K562 (cell line): ENCODE measurements at regions not wholly inside any gene's neighbourhood (a gene's known extent, or its start where the extent isn't known, plus 50 kb on each side); places are given as distances from the start of the nearest gene placed in this dataset.

Source experiments
- ATAC-seq: fragments of 200-7000 bp; cut with Tn5 transposase; 3 replicates; pipeline ENCODE4 v1.9.1; 2020; ENCODE audit warnings: moderate library complexity
- BruUV-seq: library from RNA; stranded (reverse); fragments of 400-500 nt; replicated peaks from 2 replicates; lab custom pipeline; 2021; lab: Mats Ljungman, UMichigan
- CTCF ChIA-PET: fragments of 300-600 bp; formaldehyde crosslinking; extraction: SDS; loops from one replicate; lab custom pipeline; 2021; ENCODE audit warnings: low intra/inter-chr PET ratio; lab: Yijun Ruan, JAX
- POLR2A ChIA-PET: fragments of 300-600, 350-650 bp; sonication (Branson Sonifier 250); formaldehyde crosslinking; extraction: SDS; loops from one replicate; lab custom pipeline; 2021; ENCODE audit warnings: antibody characterized with exemption, inconsistent platforms; lab: Yijun Ruan, JAX
- DNase-seq, 4 experiments: peaks; one replicate each; pipeline versions ENCODE4 v3.0.0 to v3.0.0-alpha.2; 2011 to 2018; ENCODE audit warnings: low spot score in 3 of 4, mixed read lengths in 3 of 4; ENCODE audit errors: extremely low read depth in 1 of 4
- FAIRE-seq: peaks from 2 replicates; lab custom pipeline; 2011; peaks lifted over from hg19 to GRCh38; lab: Jason Lieb, UNC
- H2AFZ ChIP-seq: 2 replicates; pipeline ENCODE4 v1.6.0; 2011; ENCODE audit warnings: low read depth, low read length, control low read depth, inconsistent platforms
- H3K27ac ChIP-seq: fragments of 200-600 bp; 3 replicates; pipeline ENCODE4 v1.8.0; 2011; ENCODE audit warnings: low read depth, mild to moderate bottlenecking, control low read depth, inconsistent platforms, low read length, moderate library complexity, mixed read lengths; ENCODE audit errors: extremely low read depth
- H3K27me3 ChIP-seq, 2 experiments: fragments of 300-600 bp in 1 of 2; 2 replicates in 1 of 2; 3 replicates in 1 of 2; pipeline versions ENCODE4 v1.6.0 to v1.8.0; 2011; ENCODE audit warnings: inconsistent platforms in 2 of 2, low read length in 2 of 2, mild to moderate bottlenecking in 1 of 2, mixed read lengths in 1 of 2, moderate library complexity in 1 of 2; ENCODE audit not compliant: control insufficient read depth in 2 of 2, insufficient read depth in 2 of 2
- H3K36me3 ChIP-seq: fragments of 300-600 bp; 3 replicates; pipeline ENCODE4 v1.8.0; 2011; ENCODE audit warnings: mild to moderate bottlenecking, low read length, inconsistent platforms; ENCODE audit not compliant: control insufficient read depth, insufficient read depth
- H3K4me1 ChIP-seq, 2 experiments: fragments of 200-600 bp in 1 of 2; replicated peaks in 1 of 2; 2 replicates in 1 of 2; 3 replicates in 1 of 2; pipeline versions ENCODE4 v1.5.1 to v1.8.0; 2011; ENCODE audit warnings: inconsistent platforms in 2 of 2, low read length in 2 of 2, mild to moderate bottlenecking in 1 of 2, mixed read lengths in 1 of 2, moderate library complexity in 1 of 2; ENCODE audit not compliant: control insufficient read depth in 2 of 2, insufficient read depth in 2 of 2
- H3K4me2 ChIP-seq: 2 replicates; pipeline ENCODE4 v1.6.1; 2011; ENCODE audit warnings: low read length, control low read depth, inconsistent platforms, mixed read lengths; ENCODE audit not compliant: insufficient read depth
- H3K4me3 ChIP-seq: fragments of 200-600 bp; sonication (generic), shearing (Covaris generic); 2 replicates; pipeline ENCODE4 v1.5.1; 2016; ENCODE audit warnings: control low read depth, inconsistent platforms
- H3K79me2 ChIP-seq: fragments of 200-600 bp; 3 replicates; pipeline ENCODE4 v1.8.0; 2011; ENCODE audit warnings: low read length, inconsistent platforms; ENCODE audit not compliant: control insufficient read depth, insufficient read depth
- H3K9ac ChIP-seq, 2 experiments: 2 replicates each; pipeline versions ENCODE4 v1.6.0 to v1.6.1; 2011; ENCODE audit warnings: low read depth in 2 of 2, low read length in 2 of 2, control low read depth in 1 of 2, inconsistent platforms in 1 of 2, mild to moderate bottlenecking in 1 of 2, mixed read lengths in 1 of 2; ENCODE audit not compliant: insufficient read depth in 1 of 2
- H3K9me1 ChIP-seq: one replicate; pipeline ENCODE4 v1.6.0; 2011; ENCODE audit warnings: inconsistent platforms, mild to moderate bottlenecking, low read length, moderate library complexity; ENCODE audit not compliant: control insufficient read depth, insufficient read depth
- H3K9me3 ChIP-seq: replicated peaks from 2 replicates; pipeline ENCODE4 v1.5.1; 2011; ENCODE audit warnings: low read depth, low read length, inconsistent platforms; ENCODE audit not compliant: control insufficient read depth, insufficient read depth
- H4K20me1 ChIP-seq: replicated peaks from 2 replicates; pipeline ENCODE4 v1.6.1; 2011; ENCODE audit warnings: low read length, inconsistent platforms, mixed read lengths; ENCODE audit not compliant: control insufficient read depth, insufficient read depth
- BCOR ChIP-seq: fragments of 450-650 bp; IDR thresholded peaks from 2 replicates; pipeline ENCODE4 v1.6.1; 2016
- CBX1 ChIP-seq: sonication (generic); IDR thresholded peaks from 2 replicates; pipeline ENCODE4 v1.6.1; 2016; ENCODE audit warnings: antibody characterized with exemption, low read depth, mild to moderate bottlenecking
- CBX3 ChIP-seq, 2 experiments: IDR thresholded peaks; 1 replicate in 1 of 2; 2 replicates in 1 of 2; pipeline ENCODE4 v1.6.1; 2012; ENCODE audit warnings: inconsistent platforms in 2 of 2, low read length in 2 of 2, borderline replicate concordance in 1 of 2, control low read depth in 1 of 2
- ETV1 ChIP-seq: fragments of 450-650 bp; conservative IDR thresholded peaks from 2 replicates; pipeline ENCODE4 v1.6.1; 2016; ENCODE audit warnings: missing genetic modification characterization, control low read depth, low read depth, missing compliant biosample characterization
- HDAC2 ChIP-seq: fragments of 450-650 bp; IDR thresholded peaks from 2 replicates; pipeline ENCODE4 v1.6.1; 2016; ENCODE audit warnings: mild to moderate bottlenecking
- MEF2A ChIP-seq: IDR thresholded peaks from 2 replicates; pipeline ENCODE4 v1.6.1; 2011; ENCODE audit warnings: low read depth, mild to moderate bottlenecking, low read length, moderate library complexity; ENCODE audit not compliant: control insufficient read depth
- MTA2 ChIP-seq: fragments of 450-650 bp; IDR thresholded peaks from 2 replicates; pipeline ENCODE4 v1.6.1; 2016; ENCODE audit warnings: low read depth
- NCOA6 ChIP-seq: fragments of 450-650 bp; IDR thresholded peaks from 2 replicates; pipeline ENCODE4 v1.6.1; 2017; ENCODE audit warnings: mild to moderate bottlenecking
- NFIC ChIP-seq: fragments of 450-650 bp; IDR thresholded peaks from 2 replicates; pipeline ENCODE4 v1.6.1; 2017; ENCODE audit warnings: mild to moderate bottlenecking, inconsistent platforms
- PBX2 ChIP-seq, 2 experiments: IDR thresholded peaks in 1 of 2; conservative IDR thresholded peaks in 1 of 2; 2 replicates each; pipeline ENCODE4 v1.6.1; 2016; ENCODE audit warnings: low read depth in 2 of 2, mild to moderate bottlenecking in 1 of 2, missing compliant biosample characterization in 1 of 2, missing genetic modification characterization in 1 of 2, moderate library complexity in 1 of 2
- RBM25 ChIP-seq: fragments of 200-400 bp; formaldehyde crosslinking; IDR thresholded peaks from 2 replicates; pipeline ENCODE4 v1.6.1; 2018; ENCODE audit warnings: low read length, low read depth, moderate library complexity; ENCODE audit not compliant: severe bottlenecking
- SMARCA5 ChIP-seq: fragments of 450-650 bp; IDR thresholded peaks from 2 replicates; pipeline ENCODE4 v1.6.1; 2016
- SNAPC5 ChIP-seq: fragments of 250-450 bp; sonication (Bioruptor Pico); IDR thresholded peaks from 2 replicates; pipeline ENCODE4 v1.8.0; 2021; ENCODE audit warnings: moderate library complexity, mild to moderate bottlenecking, inconsistent platforms
- TARDBP ChIP-seq: fragments of 450-650 bp; IDR thresholded peaks from 2 replicates; pipeline ENCODE4 v1.6.1; 2016
- VEZF1 ChIP-seq: fragments of 200-800 bp; sonication (Bioruptor generic); IDR thresholded peaks from 2 replicates; pipeline ENCODE4 v1.6.1; 2017; ENCODE audit warnings: missing genetic modification characterization, missing compliant biosample characterization
- ZFP36 ChIP-seq: fragments of 150-350 bp; IDR thresholded peaks from 2 replicates; pipeline ENCODE4 v1.6.1; 2018; ENCODE audit warnings: low read length, low read depth; ENCODE audit not compliant: partially characterized antibody
- ZNF76 ChIP-seq: fragments of 250-450 bp; sonication (Bioruptor Pico); IDR thresholded peaks from 2 replicates; pipeline ENCODE4 v1.4.0; 2020; ENCODE audit warnings: mild to moderate bottlenecking, moderate library complexity, borderline replicate concordance
- WGBS: fragments of 100-300 bp; shearing (Covaris generic); methylation state at CpG from one replicate; pipeline ENCODE4 v1.1.6; 2016; ENCODE audit warnings: low coverage, mixed read lengths; ENCODE audit not compliant: insufficient coverage; ENCODE audit errors: missing lambda C conversion rate; 5-methylcytosine and 5-hydroxymethylcytosine counted together
- in situ Hi-C: fragments of 300-500 bp; cut with MboI; formaldehyde crosslinking; loops from 4 replicates; pipeline ENCODE4 v1.15.0; 2018; ENCODE audit warnings: inconsistent platforms, mixed read lengths
- intact Hi-C: fragments of 100-400 bp; cut with micrococcal nuclease; formaldehyde crosslinking; loops from 2 replicates; pipeline ENCODE4 v1.14.2; 2022

GRCh38 chr12:116372815-116373214, 95.3 kb upstream of the MED13L start:
- Histone ChIP-seq H4K20me1 (no peaks in the 10 kb centered on the region), H3K79me2 (no peaks in the 10 kb centered on the region), H3K27me3 (no peaks in the 10 kb centered on the region), H3K4me1 (peaks cover 9 to 17% of the 10 kb centered on the region in 2 experiments; a peak in 4 of 5 replicates), H3K4me3 (no peak overlapping the region), H3K36me3 (no peaks in the 10 kb centered on the region; the same call in 2 of the 3 replicates), H3K9ac (peak overlapping the region in 1 of 2 experiments; percentile 69; a peak in 1 of 4 replicates), H3K4me2 (no peak overlapping the region), H2AFZ (peak overlapping the region; percentile 87), H3K9me3 (peaks cover 4% of the 10 kb centered on the region), H3K9me1 (no peaks in the 10 kb centered on the region), H3K27ac (peak overlapping the region; percentile 44; the same call in 1 of the 3 replicates)
- intact Hi-C loops, result no loop called here
- 47% methylated on average over 6 of the region's 6 CpGs for WGBS
- FAIRE-seq, result no peak
- BruUV-seq, result no TSS peak
- CTCF ChIA-PET, result no interaction called here
- in situ Hi-C loops, result no loop called here
- peak; percentile 38 for ATAC-seq
- POLR2A ChIA-PET, result interaction anchor here (0.8 to 2.3 kb wide), 2 partner anchors 12 to 95 kb away, joined by 3 to 7 read pairs; partner anchors contain the start of gene MED13L
- DNase-seq, result no peak
- TF ChIP-seq CBX3 (IDR thresholded peaks at IDR 0.05; ENCODE audit: borderline replicate concordance in 1 of 2, low read length in 2 of 2), result peak in 1 of 2 experiments; percentile 19; a peak in 1 of 3 replicates
- peak; percentile 37; the same call in 1 of the 2 replicates for TF ChIP-seq VEZF1 (CRISPR knock-in tag)
- no peak for TF ChIP-seq ZNF76
- TF ChIP-seq SMARCA5, result 0 out of 2 replicates have a peak, but pooled peaks have one; percentile 59
- no peak for TF ChIP-seq MTA2
- TF ChIP-seq SNAPC5 (CRISPR knock-in tag), result no peak
- 0 out of 2 replicates have a peak, but pooled peaks have one; percentile 11 for TF ChIP-seq NFIC
- TF ChIP-seq CBX1, result 0 out of 2 replicates have a peak, but pooled peaks have one; percentile 14
- TF ChIP-seq TARDBP, result no peak
- 0 out of 2 replicates have a peak, but pooled peaks have one; percentile 25 for TF ChIP-seq ETV1 (tag)
- TF ChIP-seq RBM25, result peak; percentile 88
- TF ChIP-seq HDAC2, result peak; percentile 66; the same call in 1 of the 2 replicates
- TF ChIP-seq MEF2A, result no peak
- TF ChIP-seq NCOA6, result no peak
- peak; percentile 83 for TF ChIP-seq ZFP36
- TF ChIP-seq BCOR, result peak; percentile 87
- no peak for TF ChIP-seq PBX2 (CRISPR knock-in tag; IDR thresholded peaks at IDR 0.05; ENCODE audit: low read depth)
- peak; percentile 42 for TF ChIP-seq PBX2 (tag; conservative IDR thresholded peaks at IDR 0.05; ENCODE audit: low read depth)
